ENCODE measurements at regions not wholly inside any gene's neighbourhood (a gene's known extent, or its start where the extent isn't known, plus 50 kb on each side); places are given as distances from the start of the nearest gene placed in this dataset.

- 70 to 88% methylated on average over 5 of the region's 5 CpGs for WGBS, 2 donors
- no peaks in the 10 kb centered on the region for H3K36me3 ChIP-seq (ENCODE audit: control insufficient read depth in 4 of 4, insufficient read depth in 4 of 4, low read length in 4 of 4)
- no peak overlapping the region for H3K4me3 ChIP-seq
- H3K9ac ChIP-seq (ENCODE audit: insufficient read depth in 1 of 2, low read length in 2 of 2), result no peak overlapping the region
- no peaks in the 10 kb centered on the region for H3K27me3 ChIP-seq (ENCODE audit: control insufficient read depth in 3 of 3, insufficient read depth in 3 of 3, low read length in 2 of 3)
- H3K4me1 ChIP-seq (ENCODE audit: control insufficient read depth in 5 of 5, insufficient read depth in 5 of 5, low read length in 5 of 5), result peaks cover 0 to 16% (median 3%) of the 10 kb centered on the region in 5 donors
- H3K27ac ChIP-seq (ENCODE audit: low read depth in 1 of 2, low read length in 1 of 2), result no peak overlapping the region
- DNase-seq, result peak in 2 of 3 donors; percentile 79 to 80
- no peaks in the 10 kb centered on the region for H3K9me3 ChIP-seq (ENCODE audit: control insufficient read depth in 4 of 4, insufficient read depth in 3 of 4, low read length in 3 of 4)
- TF ChIP-seq, protein P1, sequence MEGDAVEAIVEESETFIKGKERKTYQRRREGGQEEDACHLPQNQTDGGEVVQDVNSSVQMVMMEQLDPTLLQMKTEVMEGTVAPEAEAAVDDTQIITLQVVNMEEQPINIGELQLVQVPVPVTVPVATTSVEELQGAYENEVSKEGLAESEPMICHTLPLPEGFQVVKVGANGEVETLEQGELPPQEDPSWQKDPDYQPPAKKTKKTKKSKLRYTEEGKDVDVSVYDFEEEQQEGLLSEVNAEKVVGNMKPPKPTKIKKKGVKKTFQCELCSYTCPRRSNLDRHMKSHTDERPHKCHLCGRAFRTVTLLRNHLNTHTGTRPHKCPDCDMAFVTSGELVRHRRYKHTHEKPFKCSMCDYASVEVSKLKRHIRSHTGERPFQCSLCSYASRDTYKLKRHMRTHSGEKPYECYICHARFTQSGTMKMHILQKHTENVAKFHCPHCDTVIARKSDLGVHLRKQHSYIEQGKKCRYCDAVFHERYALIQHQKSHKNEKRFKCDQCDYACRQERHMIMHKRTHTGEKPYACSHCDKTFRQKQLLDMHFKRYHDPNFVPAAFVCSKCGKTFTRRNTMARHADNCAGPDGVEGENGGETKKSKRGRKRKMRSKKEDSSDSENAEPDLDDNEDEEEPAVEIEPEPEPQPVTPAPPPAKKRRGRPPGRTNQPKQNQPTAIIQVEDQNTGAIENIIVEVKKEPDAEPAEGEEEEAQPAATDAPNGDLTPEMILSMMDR (IDR thresholded peaks at IDR 0.05; ENCODE audit: control extremely low read depth, extremely low read depth), result no peak
- peak; percentile 28 for ATAC-seq (ENCODE audit: insufficient read depth, low FRiP score)
These were observed 195.8 kb upstream of the NEBL start for GRCh38 chr10:21092683-21093524.

DNA sequence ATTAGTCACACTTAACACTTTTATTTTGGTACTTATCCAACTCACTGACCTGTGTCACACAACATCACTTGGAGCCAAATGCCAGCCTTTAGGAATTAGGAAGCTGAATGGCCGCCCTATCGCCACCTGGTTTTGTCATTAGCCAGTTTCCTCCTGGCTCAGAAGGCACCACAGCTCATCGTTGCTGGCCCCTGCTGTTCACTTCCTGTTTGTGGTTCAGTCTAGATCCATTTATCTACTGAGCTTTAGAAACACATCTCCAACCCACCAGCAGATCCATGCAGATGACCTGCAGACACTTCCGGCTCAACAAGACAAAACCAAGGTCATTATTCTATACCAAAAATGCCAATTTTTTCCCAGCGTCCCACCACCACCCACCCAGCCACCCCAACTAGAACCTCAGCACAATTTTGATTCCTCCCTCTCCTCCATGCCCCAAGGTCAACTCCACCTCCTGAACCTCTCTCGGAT, 193.5 kb upstream of the NEBL start:
- WGBS, 2 donors, result 68 to 75% methylated on average over 6 of the region's 6 CpGs
- TF ChIP-seq, protein P1 (IDR thresholded peaks at IDR 0.05; ENCODE audit: control extremely low read depth, extremely low read depth), result no peak
- Histone ChIP-seq H3K9me3 (ENCODE audit: control insufficient read depth in 4 of 4, insufficient read depth in 3 of 4, low read length in 3 of 4) (no peaks in the 10 kb centered on the region), H3K9ac (ENCODE audit: insufficient read depth in 1 of 2, low read length in 2 of 2) (no peak overlapping the region), H3K36me3 (ENCODE audit: control insufficient read depth in 4 of 4, insufficient read depth in 4 of 4, low read length in 4 of 4) (no peaks in the 10 kb centered on the region), H3K27me3 (ENCODE audit: control insufficient read depth in 3 of 3, insufficient read depth in 3 of 3, low read length in 2 of 3) (no peaks in the 10 kb centered on the region), H3K4me3 (no peak overlapping the region), H3K27ac (ENCODE audit: low read depth in 1 of 2, low read length in 1 of 2) (no peak overlapping the region), H3K4me1 (ENCODE audit: control insufficient read depth in 5 of 5, insufficient read depth in 5 of 5, low read length in 5 of 5) (peaks cover 0 to 9% (median 3%) of the 10 kb centered on the region in 5 donors)
- DNase-seq (no peak), ATAC-seq (ENCODE audit: insufficient read depth, low FRiP score) (no peak)

DNA sequence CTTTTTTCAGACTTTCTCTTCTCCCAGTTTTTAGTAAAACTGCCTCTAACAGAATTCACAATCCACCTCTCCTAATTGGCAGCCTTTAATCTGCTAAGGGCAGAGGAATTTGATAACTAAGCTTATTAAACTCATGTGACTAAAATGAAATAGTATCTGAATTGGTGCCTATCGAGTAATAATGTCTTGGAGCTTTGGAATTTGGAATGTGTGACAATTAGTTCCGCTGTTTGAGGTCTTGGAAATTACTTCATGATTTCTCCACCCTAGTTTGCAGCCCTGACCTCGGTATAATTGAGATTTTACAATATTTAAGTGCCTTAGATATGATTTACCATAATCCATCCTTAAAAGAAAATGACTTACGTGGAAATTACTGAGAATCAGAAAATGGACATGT, 190.4 kb upstream of the NEBL start:
- ATAC-seq (ENCODE audit: insufficient read depth, low FRiP score) (no peak), DNase-seq (no peak)
- WGBS, 2 donors, result 81 to 88% methylated on average over 4 of the region's 4 CpGs
- no peaks in the 10 kb centered on the region for H3K36me3 ChIP-seq (ENCODE audit: control insufficient read depth in 4 of 4, insufficient read depth in 4 of 4, low read length in 4 of 4)
- no peaks in the 10 kb centered on the region for H3K9me3 ChIP-seq (ENCODE audit: control insufficient read depth in 4 of 4, insufficient read depth in 3 of 4, low read length in 3 of 4)
- no peak overlapping the region for H3K27ac ChIP-seq (ENCODE audit: low read depth in 1 of 2, low read length in 1 of 2)
- TF ChIP-seq, protein P1 (IDR thresholded peaks at IDR 0.05; ENCODE audit: control extremely low read depth, extremely low read depth), result no peak
- peaks cover 0 to 2% (median 0%) of the 10 kb centered on the region in 5 donors for H3K4me1 ChIP-seq (ENCODE audit: control insufficient read depth in 5 of 5, insufficient read depth in 5 of 5, low read length in 5 of 5)
- H3K27me3 ChIP-seq (ENCODE audit: control insufficient read depth in 3 of 3, insufficient read depth in 3 of 3, low read length in 2 of 3), result no peaks in the 10 kb centered on the region
- no peak overlapping the region for H3K9ac ChIP-seq (ENCODE audit: insufficient read depth in 1 of 2, low read length in 2 of 2)
- H3K4me3 ChIP-seq, result no peak overlapping the region

Measured in lung (tissue), 11 donors.